Neuronal stem cell (in vitro differentiated cells): ENCODE measurements at regions not wholly inside any gene's neighbourhood (a gene's known extent, or its start where the extent isn't known, plus 50 kb on each side); places are given as distances from the start of the nearest gene placed in this dataset.

ENCODE experiments used
- DNase-seq: peaks from one replicate; pipeline ENCODE4 v3.0.0-alpha.2; 2013; ENCODE audit warnings: low spot score
- H2AFZ ChIP-seq: one replicate; pipeline ENCODE4 v1.6.1; 2013; ENCODE audit warnings: mild to moderate bottlenecking, low read length, inconsistent platforms
- H2AK5ac ChIP-seq: 2 replicates; pipeline ENCODE4 v1.6.1; 2013; ENCODE audit warnings: low read depth, mild to moderate bottlenecking, inconsistent platforms, low read length, moderate library complexity, mixed read lengths
- H2BK120ac ChIP-seq: 2 replicates; pipeline ENCODE4 v1.6.1; 2013; ENCODE audit warnings: low read depth, mild to moderate bottlenecking, inconsistent platforms, low read length, moderate library complexity, mixed read lengths
- H2BK12ac ChIP-seq: one replicate; pipeline ENCODE4 v1.6.1; 2013; ENCODE audit warnings: low read length, inconsistent platforms
- H2BK15ac ChIP-seq: 2 replicates; pipeline ENCODE4 v1.6.1; 2013; ENCODE audit warnings: mild to moderate bottlenecking, low read length, inconsistent platforms, mixed read lengths
- H2BK5ac ChIP-seq: one replicate; pipeline ENCODE4 v1.6.1; 2013; ENCODE audit warnings: inconsistent platforms, mild to moderate bottlenecking, low read length, moderate library complexity
- H3K14ac ChIP-seq: one replicate; pipeline ENCODE4 v1.6.1; 2013; ENCODE audit warnings: low read length, inconsistent platforms
- H3K18ac ChIP-seq: 2 replicates; pipeline ENCODE4 v1.6.1; 2013; ENCODE audit warnings: low read length, inconsistent platforms
- H3K23ac ChIP-seq: 2 replicates; pipeline ENCODE4 v1.6.1; 2013; ENCODE audit warnings: low read depth, mild to moderate bottlenecking, mixed read lengths, low read length, inconsistent platforms; ENCODE audit not compliant: poor library complexity
- H3K27ac ChIP-seq: replicated peaks from 3 replicates; pipeline ENCODE4 v1.5.1; 2013; ENCODE audit warnings: low read length, inconsistent platforms
- H3K27me3 ChIP-seq, 3 experiments: 2 replicates each; pipeline ENCODE4 v1.6.1; 2013; ENCODE audit warnings: low read length in 3 of 3, mild to moderate bottlenecking in 2 of 3, inconsistent platforms in 1 of 3, low read depth in 1 of 3, mixed read lengths in 1 of 3, moderate library complexity in 1 of 3; ENCODE audit not compliant: control insufficient read depth in 3 of 3, insufficient read depth in 3 of 3
- H3K36me3 ChIP-seq, 2 donors: replicated peaks in 1 of 2; 2 replicates each; pipeline ENCODE4 v1.6.1; 2013; ENCODE audit warnings: low read length in 2 of 2; ENCODE audit not compliant: control insufficient read depth in 2 of 2, insufficient read depth in 2 of 2
- H3K4ac ChIP-seq: 2 replicates; pipeline ENCODE4 v1.6.1; 2013; ENCODE audit warnings: inconsistent platforms, mild to moderate bottlenecking, low read length, moderate library complexity
- H3K4me1 ChIP-seq, 2 donors: 1 replicate in 1 of 2; 2 replicates in 1 of 2; pipeline ENCODE4 v1.6.1; 2013; ENCODE audit warnings: low read length in 2 of 2, low read depth in 1 of 2; ENCODE audit not compliant: control insufficient read depth in 2 of 2, insufficient read depth in 1 of 2
- H3K4me2 ChIP-seq: one replicate; pipeline ENCODE4 v1.6.1; 2013; ENCODE audit warnings: mild to moderate bottlenecking, low read length, inconsistent platforms; ENCODE audit not compliant: insufficient read depth, poor library complexity, severe bottlenecking
- H3K4me3 ChIP-seq, 2 donors: 2 replicates each; pipeline ENCODE4 v1.5.1; 2013; ENCODE audit warnings: low read length in 2 of 2, mild to moderate bottlenecking in 2 of 2, inconsistent platforms in 1 of 2, moderate library complexity in 1 of 2
- H3K79me1 ChIP-seq: one replicate; pipeline ENCODE4 v1.6.1; 2013; ENCODE audit warnings: low read depth, mild to moderate bottlenecking, inconsistent platforms, low read length, moderate library complexity
- H3K9ac ChIP-seq: one replicate; pipeline ENCODE4 v1.6.1; 2013; ENCODE audit warnings: mild to moderate bottlenecking, low read depth, low read length, inconsistent platforms; ENCODE audit not compliant: poor library complexity
- H3K9me3 ChIP-seq, 2 donors: replicated peaks in 1 of 2; 2 replicates each; pipeline versions ENCODE3 to v1.6.1; 2013; ENCODE audit warnings: low read length in 2 of 2, mild to moderate bottlenecking in 2 of 2, inconsistent platforms in 1 of 2, low read depth in 1 of 2, mixed read lengths in 1 of 2, moderate library complexity in 1 of 2; ENCODE audit not compliant: control insufficient read depth in 2 of 2, insufficient read depth in 1 of 2
- H4K8ac ChIP-seq: one replicate; pipeline ENCODE4 v1.6.1; 2013; ENCODE audit warnings: low read depth, mild to moderate bottlenecking, inconsistent platforms, low read length, moderate library complexity
- H4K91ac ChIP-seq: one replicate; pipeline ENCODE4 v1.6.1; 2013; ENCODE audit warnings: low read length, low read depth, mild to moderate bottlenecking, inconsistent platforms; ENCODE audit not compliant: poor library complexity
- WGBS, 2 donors: extraction: QIAGEN DNeasy Blood & Tissue Kit; methylation state at CpG; one replicate each; pipeline ENCODE4 v1.1.7; 2013; ENCODE audit warnings: missing lambda C conversion rate in 2 of 2, mixed read lengths in 1 of 2; ENCODE audit not compliant: insufficient read length in 2 of 2, insufficient replicate concordance in 1 of 2; ENCODE audit errors: extremely low coverage in 2 of 2; 5-methylcytosine and 5-hydroxymethylcytosine counted together

DNA sequence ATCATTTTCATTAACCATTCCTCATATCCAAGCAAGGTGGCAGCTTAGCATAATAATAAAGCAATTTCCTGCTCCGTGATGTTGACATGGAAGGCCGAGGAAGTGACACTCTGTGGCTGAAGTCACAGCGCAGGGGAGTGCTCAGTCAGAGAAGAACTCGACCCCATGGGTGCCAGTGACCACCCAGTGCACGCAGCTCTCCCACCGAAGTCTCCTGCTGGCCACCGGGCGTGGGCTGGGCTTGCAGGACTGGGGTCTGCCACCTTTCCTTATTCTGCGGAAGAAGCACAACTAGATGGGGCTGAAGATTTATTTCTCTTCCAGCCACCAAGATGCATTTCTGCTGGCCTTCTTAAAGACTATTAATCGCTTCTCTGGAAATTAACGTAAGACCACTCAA, 132.1 kb upstream of the SPACA7 start:
- no peak overlapping the region for H3K27ac ChIP-seq
- no peaks in the 10 kb centered on the region for H3K36me3 ChIP-seq
- peaks cover 4% of the 10 kb centered on the region in 2 donors for H3K4me1 ChIP-seq
- no peak overlapping the region for H2BK12ac ChIP-seq
- no peak overlapping the region for H2BK120ac ChIP-seq
- H3K79me1 ChIP-seq = no peaks in the 10 kb centered on the region
- no peak overlapping the region for H3K23ac ChIP-seq
- peak overlapping the region; percentile 20 for H3K18ac ChIP-seq
- no peak overlapping the region for H3K4me3 ChIP-seq
- no CpG with 5 or more reads among the region's 11 CpGs for WGBS, 2 donors
- H3K9me3 ChIP-seq = peaks cover 3 to 4% of the 10 kb centered on the region in 2 donors
- H2AK5ac ChIP-seq = no peak overlapping the region
- no peak overlapping the region for H4K8ac ChIP-seq
- H3K4me2 ChIP-seq = no peak overlapping the region
- no peak for DNase-seq
- no peak overlapping the region for H3K14ac ChIP-seq
- H4K91ac ChIP-seq = no peak overlapping the region
- no peak overlapping the region for H3K4ac ChIP-seq
- no peaks in the 10 kb centered on the region for H3K27me3 ChIP-seq
- no peak overlapping the region for H2BK15ac ChIP-seq
- no peak overlapping the region for H2BK5ac ChIP-seq
- H3K9ac ChIP-seq = no peak overlapping the region
- H2AFZ ChIP-seq = peak overlapping the region; percentile 36

DNA sequence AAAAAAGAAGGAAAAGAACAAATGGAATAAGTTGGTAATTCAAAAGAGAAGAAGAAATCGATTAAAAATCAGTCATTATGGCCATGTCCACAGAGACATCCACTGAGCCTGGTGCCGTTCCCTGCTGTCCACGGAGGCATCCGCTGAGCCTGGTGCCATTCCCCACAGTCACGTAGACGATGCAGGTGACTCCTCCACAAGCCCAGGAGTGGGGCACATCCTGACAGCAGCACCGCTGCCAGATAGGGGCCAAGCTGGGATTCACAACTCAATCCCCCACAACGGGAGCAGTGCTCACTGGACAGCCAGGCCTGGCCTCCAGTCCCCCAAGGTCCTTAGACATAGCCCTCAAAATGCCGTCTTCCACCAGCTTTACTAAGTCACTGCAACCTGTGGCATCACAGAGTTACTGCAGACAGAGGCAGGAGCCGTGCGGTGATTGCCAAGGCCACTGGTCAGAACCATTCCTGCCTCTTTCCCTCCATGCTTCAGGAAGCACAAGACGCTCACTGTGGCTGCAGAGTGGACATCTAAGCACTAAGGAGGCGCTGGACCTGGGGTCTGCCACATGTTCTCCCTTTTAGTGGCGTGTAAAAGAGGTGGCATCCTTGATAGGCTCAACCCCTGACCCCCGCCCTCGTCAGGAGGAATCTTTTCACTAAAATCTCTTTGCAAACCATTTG, 131.5 kb upstream of the SPACA7 start:
- H3K9me3 ChIP-seq = peaks cover 1 to 2% of the 10 kb centered on the region in 2 donors
- no peak overlapping the region for H3K4ac ChIP-seq
- H2AK5ac ChIP-seq = peak overlapping the region; percentile 80
- peaks cover 4 to 6% of the 10 kb centered on the region in 2 donors for H3K4me1 ChIP-seq
- H2BK5ac ChIP-seq = peak overlapping the region; percentile 4
- H3K9ac ChIP-seq = no peak overlapping the region
- no peak overlapping the region for H3K4me3 ChIP-seq
- no peaks in the 10 kb centered on the region for H3K27me3 ChIP-seq
- H3K36me3 ChIP-seq = no peaks in the 10 kb centered on the region
- H2BK12ac ChIP-seq = peak overlapping the region; percentile 25
- H2BK15ac ChIP-seq = peak overlapping the region; percentile 73
- peak overlapping the region; percentile 84 for H3K18ac ChIP-seq
- no peaks in the 10 kb centered on the region for H3K79me1 ChIP-seq
- DNase-seq = no peak
- no CpG with 5 or more reads among the region's 16 CpGs for WGBS, 2 donors
- no peak overlapping the region for H4K8ac ChIP-seq
- H2BK120ac ChIP-seq = no peak overlapping the region
- no peak overlapping the region for H3K4me2 ChIP-seq
- H4K91ac ChIP-seq = peak overlapping the region; percentile 56
- H3K23ac ChIP-seq = no peak overlapping the region
- H3K27ac ChIP-seq = no peak overlapping the region
- H3K14ac ChIP-seq = no peak overlapping the region
- no peak overlapping the region for H2AFZ ChIP-seq

- no peaks in the 10 kb centered on the region for H3K36me3 ChIP-seq
- peak overlapping the region; percentile 56 for H4K91ac ChIP-seq
- H2BK12ac ChIP-seq = peak overlapping the region; percentile 78
- no peaks in the 10 kb centered on the region for H3K79me1 ChIP-seq
- H2BK5ac ChIP-seq = peak overlapping the region; percentile 4
- no peak overlapping the region for H3K27ac ChIP-seq
- no peak overlapping the region for H2AFZ ChIP-seq
- no peak for DNase-seq
- no peak overlapping the region for H3K9ac ChIP-seq
- H3K23ac ChIP-seq = no peak overlapping the region
- no peak overlapping the region for H3K4ac ChIP-seq
- H3K4me3 ChIP-seq = peak overlapping the region in 1 of 2 donors; percentile 4
- H3K9me3 ChIP-seq = no peaks in the 10 kb centered on the region
- peak overlapping the region; percentile 73 for H2BK15ac ChIP-seq
- peak overlapping the region; percentile 74 for H3K18ac ChIP-seq
- peaks cover 4 to 7% of the 10 kb centered on the region in 2 donors for H3K4me1 ChIP-seq
- H3K14ac ChIP-seq = no peak overlapping the region
- H3K27me3 ChIP-seq = no peaks in the 10 kb centered on the region
- H3K4me2 ChIP-seq = no peak overlapping the region
- no CpG with 5 or more reads among the region's 25 CpGs for WGBS, 2 donors
- H4K8ac ChIP-seq = no peak overlapping the region
- no peak overlapping the region for H2BK120ac ChIP-seq
- peak overlapping the region; percentile 34 for H2AK5ac ChIP-seq
Observed at GRCh38 chr13:112245179-112245724, 130.9 kb upstream of the SPACA7 start.

DNA sequence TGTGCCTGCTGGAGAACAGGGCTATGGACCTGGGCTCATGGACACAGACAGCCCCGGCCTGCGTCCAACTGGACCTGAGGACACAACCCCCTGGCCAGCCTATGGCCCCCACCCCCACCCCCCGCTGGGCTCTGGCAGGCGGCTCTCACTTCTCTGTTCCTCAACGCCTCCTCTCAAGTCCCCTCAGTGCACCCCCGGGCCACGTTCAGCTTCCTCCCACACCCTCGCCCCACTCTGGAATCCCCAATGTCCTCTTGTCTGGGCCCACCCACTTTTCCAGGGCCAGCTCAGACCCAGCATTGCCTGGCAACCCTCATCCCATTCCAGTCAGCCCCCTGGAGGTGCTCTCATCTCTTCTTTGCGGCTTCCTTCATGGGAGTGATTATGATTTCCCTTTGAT, 130.2 kb upstream of the SPACA7 start:
- H3K4me2 ChIP-seq = no peak overlapping the region
- H3K4me3 ChIP-seq = no peak overlapping the region
- no peak overlapping the region for H3K14ac ChIP-seq
- H3K27me3 ChIP-seq = no peaks in the 10 kb centered on the region
- no peak overlapping the region for H3K18ac ChIP-seq
- no peak overlapping the region for H3K4ac ChIP-seq
- DNase-seq = no peak
- H2BK120ac ChIP-seq = no peak overlapping the region
- H2BK15ac ChIP-seq = peak overlapping the region; percentile 59
- WGBS, 2 donors = no CpG with 5 or more reads among the region's 9 CpGs
- no peak overlapping the region for H2BK12ac ChIP-seq
- H4K91ac ChIP-seq = no peak overlapping the region
- H2AFZ ChIP-seq = no peak overlapping the region
- H2BK5ac ChIP-seq = no peak overlapping the region
- H3K27ac ChIP-seq = no peak overlapping the region
- no peak overlapping the region for H3K23ac ChIP-seq
- no peak overlapping the region for H3K9ac ChIP-seq
- H2AK5ac ChIP-seq = peak overlapping the region; percentile 34
- H3K9me3 ChIP-seq = no peaks in the 10 kb centered on the region
- H3K36me3 ChIP-seq = no peaks in the 10 kb centered on the region
- no peaks in the 10 kb centered on the region for H3K79me1 ChIP-seq
- peaks cover 8 to 9% of the 10 kb centered on the region in 2 donors for H3K4me1 ChIP-seq
- H4K8ac ChIP-seq = no peak overlapping the region
